ENCODE measurements at regions not wholly inside any gene's neighbourhood (a gene's known extent, or its start where the extent isn't known, plus 50 kb on each side); places are given as distances from the start of the nearest gene placed in this dataset.

DNA sequence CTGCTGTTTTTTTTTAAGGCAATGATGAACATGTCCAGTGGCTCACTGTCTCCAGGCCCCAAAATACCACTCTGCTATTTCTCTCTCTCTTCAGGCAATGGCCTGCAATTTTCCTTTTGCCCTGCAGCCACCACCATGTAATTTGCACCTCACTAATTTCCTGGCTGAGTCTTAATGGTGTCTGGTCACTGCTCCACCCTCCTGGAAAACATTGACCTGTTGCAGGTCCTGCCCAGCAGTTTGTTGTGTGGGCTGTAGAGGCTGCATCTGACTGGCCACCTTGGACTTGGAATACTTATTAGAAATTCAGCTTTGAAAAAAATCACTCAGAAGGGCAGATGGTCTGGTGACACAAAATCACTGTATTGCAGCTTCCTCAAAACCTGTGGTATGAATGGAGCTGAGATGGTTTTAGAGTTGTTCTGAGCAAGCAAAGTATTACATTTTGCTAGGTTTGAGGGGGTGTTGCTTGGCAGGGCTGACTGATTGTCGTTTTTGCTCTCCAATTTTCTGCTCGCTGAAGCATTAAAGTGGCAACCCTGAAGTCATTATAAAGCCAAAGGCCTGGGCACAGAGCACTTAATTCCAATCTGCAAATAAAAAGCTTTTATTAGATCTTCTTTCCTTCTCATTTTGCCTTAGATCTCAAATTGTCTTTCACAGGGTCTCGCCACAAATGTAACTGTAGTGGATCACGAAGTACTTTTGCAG lies 134.8 kb downstream of the TMEM174 start:
- DNase-seq (ENCODE audit: low read depth, low spot score): no peak
- TF ChIP-seq, protein P1, sequence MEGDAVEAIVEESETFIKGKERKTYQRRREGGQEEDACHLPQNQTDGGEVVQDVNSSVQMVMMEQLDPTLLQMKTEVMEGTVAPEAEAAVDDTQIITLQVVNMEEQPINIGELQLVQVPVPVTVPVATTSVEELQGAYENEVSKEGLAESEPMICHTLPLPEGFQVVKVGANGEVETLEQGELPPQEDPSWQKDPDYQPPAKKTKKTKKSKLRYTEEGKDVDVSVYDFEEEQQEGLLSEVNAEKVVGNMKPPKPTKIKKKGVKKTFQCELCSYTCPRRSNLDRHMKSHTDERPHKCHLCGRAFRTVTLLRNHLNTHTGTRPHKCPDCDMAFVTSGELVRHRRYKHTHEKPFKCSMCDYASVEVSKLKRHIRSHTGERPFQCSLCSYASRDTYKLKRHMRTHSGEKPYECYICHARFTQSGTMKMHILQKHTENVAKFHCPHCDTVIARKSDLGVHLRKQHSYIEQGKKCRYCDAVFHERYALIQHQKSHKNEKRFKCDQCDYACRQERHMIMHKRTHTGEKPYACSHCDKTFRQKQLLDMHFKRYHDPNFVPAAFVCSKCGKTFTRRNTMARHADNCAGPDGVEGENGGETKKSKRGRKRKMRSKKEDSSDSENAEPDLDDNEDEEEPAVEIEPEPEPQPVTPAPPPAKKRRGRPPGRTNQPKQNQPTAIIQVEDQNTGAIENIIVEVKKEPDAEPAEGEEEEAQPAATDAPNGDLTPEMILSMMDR (IDR thresholded peaks at IDR 0.05; ENCODE audit: low read depth, low read length): no peak
- in situ Hi-C loops (cut with HindIII; ENCODE audit: low sequenced_read_pairs): no loop called here

DNA sequence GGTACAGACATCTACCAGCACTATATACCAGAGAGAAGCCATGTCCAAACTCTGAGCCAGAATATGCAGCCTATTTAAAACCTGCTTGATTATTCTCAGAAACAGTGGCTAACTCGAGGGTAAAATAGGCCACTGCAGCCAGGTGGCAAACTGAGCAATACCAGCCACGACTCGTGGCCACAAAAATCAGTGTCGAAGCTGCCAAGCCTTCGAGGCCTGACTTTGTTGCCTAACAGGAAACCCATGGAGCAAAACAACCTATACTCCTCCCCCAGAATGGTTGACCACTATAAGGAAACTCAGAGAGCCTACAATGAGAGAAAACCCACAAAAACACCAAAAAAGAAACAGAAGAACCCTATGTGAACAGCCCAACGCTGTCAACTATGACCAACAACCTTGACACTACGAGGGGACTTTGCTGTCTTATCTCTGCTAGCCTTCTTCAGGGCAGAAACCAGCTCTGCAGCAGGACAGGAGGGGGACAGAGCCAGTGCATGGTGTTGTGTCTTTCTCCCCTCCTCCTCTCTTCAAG lies 133.8 kb downstream of the TMEM174 start:
- DNase-seq (ENCODE audit: low read depth, low spot score): no peak
- in situ Hi-C loops (cut with HindIII; ENCODE audit: low sequenced_read_pairs): no loop called here
- H3K4me3 ChIP-seq (ENCODE audit: low read depth, low read length): no peak overlapping the region
- TF ChIP-seq, protein P1 (IDR thresholded peaks at IDR 0.05; ENCODE audit: low read depth, low read length): no peak

More for the DNA sequence above, 134.8 kb downstream of the TMEM174 start:
- H3K4me3 ChIP-seq (ENCODE audit: low read depth, low read length): no peak overlapping the region

DNA sequence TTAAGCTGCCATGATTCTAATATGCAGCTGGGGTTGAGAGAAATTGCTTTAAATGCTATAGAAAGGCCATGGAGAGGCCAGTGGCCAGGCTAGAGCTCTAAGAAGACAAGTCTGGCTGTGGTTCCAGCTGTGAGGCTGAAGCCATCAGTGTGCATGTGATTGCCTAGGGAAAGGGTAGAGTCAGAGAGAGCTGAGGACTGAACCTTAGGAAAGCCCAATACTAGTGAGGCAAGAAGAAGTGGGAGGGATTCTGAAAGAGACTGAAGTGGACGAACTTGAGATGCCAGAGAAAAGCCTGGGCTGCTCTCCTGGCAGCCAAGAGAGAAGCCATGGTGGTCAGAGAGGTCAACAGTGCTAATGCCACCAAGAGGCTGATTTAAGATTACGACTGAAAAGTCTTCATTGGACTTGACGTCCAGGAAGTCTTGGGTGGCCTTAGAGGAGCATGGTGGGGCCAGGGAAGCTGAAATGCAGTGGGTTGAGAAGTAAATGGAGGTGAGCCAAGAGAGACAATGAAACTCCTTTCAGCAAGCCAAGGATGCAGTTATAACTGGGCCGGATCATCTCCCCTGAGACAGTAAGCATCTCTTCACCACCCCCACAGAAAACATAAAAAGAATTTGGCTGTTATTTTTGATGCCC lies 133.2 kb downstream of the TMEM174 start:
- no peak overlapping the region for H3K4me3 ChIP-seq (ENCODE audit: low read depth, low read length)
- TF ChIP-seq, protein P1 (IDR thresholded peaks at IDR 0.05; ENCODE audit: low read depth, low read length): no peak
- in situ Hi-C loops (cut with HindIII; ENCODE audit: low sequenced_read_pairs): no loop called here
- DNase-seq (ENCODE audit: low read depth, low spot score): no peak

DNA sequence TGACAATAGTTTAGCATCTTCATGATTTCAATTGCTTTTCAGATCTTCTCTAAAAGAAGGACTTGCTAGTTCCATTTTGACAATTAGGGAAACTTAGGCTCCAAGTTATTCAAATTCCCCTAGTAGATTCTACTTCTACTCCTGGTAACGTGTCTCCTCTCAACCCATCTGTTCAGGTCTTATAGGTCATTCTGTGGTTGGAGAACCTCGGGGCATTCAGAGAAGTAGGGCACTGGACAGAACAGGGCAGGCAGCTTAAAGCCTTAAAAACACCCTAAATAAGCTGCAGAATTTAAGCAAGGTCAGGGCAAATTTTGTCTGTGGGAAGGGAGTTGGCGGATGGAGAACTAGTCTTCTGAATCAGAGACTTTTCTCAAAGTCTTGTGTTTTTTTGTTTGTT lies 132.4 kb downstream of the TMEM174 start:
- in situ Hi-C loops (cut with HindIII; ENCODE audit: low sequenced_read_pairs): no loop called here
- no peak overlapping the region for H3K4me3 ChIP-seq (ENCODE audit: low read depth, low read length)
- no peak for DNase-seq (ENCODE audit: low read depth, low spot score)
- TF ChIP-seq, protein P1 (IDR thresholded peaks at IDR 0.05; ENCODE audit: low read depth, low read length): no peak

DNA sequence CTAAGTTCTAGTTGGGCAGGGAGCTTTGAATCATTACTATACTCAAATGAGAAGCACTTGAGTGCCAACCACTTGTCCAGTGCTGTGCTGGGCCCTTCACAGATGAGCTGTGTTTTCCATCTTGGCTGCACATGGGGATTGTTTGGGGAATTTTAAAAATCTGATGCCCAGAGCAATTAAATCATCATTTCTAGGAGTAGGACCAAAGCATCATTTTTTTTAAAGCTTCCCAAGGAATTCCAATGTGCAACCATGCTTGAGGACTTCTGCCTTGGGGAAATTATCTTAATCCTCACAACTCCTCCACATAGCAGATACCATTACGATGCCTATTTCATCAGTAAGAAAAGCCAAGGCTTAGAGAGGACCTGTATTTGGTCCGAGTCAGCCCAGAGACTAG lies 131.4 kb downstream of the TMEM174 start:
- no peak overlapping the region for H3K4me3 ChIP-seq (ENCODE audit: low read depth, low read length)
- in situ Hi-C loops (cut with HindIII; ENCODE audit: low sequenced_read_pairs): no loop called here
- TF ChIP-seq, protein P1 (IDR thresholded peaks at IDR 0.05; ENCODE audit: low read depth, low read length): no peak
- no peak for DNase-seq (ENCODE audit: low read depth, low spot score)

DNA sequence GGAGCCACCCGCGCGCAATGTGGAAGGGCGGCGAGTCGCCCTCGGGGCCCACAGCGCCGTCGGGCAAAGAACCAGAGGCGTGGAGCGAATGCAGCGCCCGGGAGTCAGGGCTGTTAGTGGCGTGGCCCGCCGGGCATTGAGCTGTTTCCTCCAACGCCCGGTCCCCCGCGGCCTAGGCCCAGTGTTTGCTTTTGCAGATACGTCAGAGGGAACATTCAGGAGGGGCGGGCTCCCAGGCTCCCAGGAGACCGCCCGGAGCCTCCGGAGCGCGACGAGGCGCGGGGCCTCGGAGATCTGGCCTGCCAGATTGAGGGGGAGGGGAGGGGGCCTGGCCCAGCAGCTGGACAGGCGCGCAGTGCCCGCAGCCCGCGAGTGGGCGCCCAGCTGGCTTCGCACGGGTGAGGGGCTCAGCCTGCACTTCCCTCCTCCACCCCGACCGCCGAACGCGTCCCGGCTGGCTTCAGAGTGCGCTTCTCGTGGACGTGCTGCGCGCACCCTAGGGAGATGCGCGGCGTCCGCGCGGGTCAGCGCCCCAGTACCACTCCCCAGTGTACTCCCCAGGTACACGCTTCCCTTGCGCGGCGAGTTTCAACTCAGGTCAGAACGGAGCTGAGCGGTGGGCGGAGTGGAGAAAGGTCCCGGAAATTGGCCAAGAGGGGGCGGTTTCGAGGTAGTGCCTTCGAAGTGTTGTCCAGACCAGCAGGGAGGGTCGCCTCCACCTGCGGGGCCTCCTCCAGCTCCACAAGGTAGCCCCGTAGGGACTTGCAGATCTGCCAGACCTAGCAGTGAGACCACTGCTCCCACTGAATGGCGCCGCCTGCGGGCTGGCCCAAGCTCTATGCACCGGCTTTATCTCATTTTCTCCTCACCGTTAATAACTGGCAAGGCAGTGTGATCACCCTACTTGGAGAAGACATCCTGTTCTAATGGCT lies 130.4 kb downstream of the TMEM174 start:
- peak overlapping the region; percentile 9 for H3K4me3 ChIP-seq (ENCODE audit: low read depth, low read length)
- in situ Hi-C loops (cut with HindIII; ENCODE audit: low sequenced_read_pairs): no loop called here
- DNase-seq (ENCODE audit: low read depth, low spot score): no peak
- TF ChIP-seq, protein P1 (IDR thresholded peaks at IDR 0.05; ENCODE audit: low read depth, low read length): peak; percentile 38
